Posterior vena cava (tissue), 2 donors: ENCODE measurements at regions not wholly inside any gene's neighbourhood (a gene's known extent, or its start where the extent isn't known, plus 50 kb on each side); places are given as distances from the start of the nearest gene placed in this dataset.
"Not testable (repeated sequence)": the region's sequence is repeated elsewhere in the genome, so short reads cannot be mapped to it uniquely, and the experiment has no call there.

Experiments
- DNase-seq: peaks from one replicate; pipeline ENCODE4 v3.0.0-alpha.2; 2020; ENCODE audit warnings: low spot score
- intact Hi-C, 2 donors: fragments of 100-400 bp; cut with DNase I; formaldehyde crosslinking; loops; one replicate each; pipeline versions ENCODE4 v1.14.1 to v1.14.2; 2022 to 2023
- donor health status: DM: yes; HTN: yes; CAD: no.
- donor health status: DM: yes; HTN: yes; CAD: no.

GRCh38 chr16:85528528-85529387 is 84.4 kb upstream of the GSE1 start:
- DNase-seq = no peak

GRCh38 chr16:85529489-85530369 is 83.4 kb upstream of the GSE1 start:
- intact Hi-C loops = no loop called here
- no peak for DNase-seq

More at GRCh38 chr16:85528528-85529387, 84.4 kb upstream of the GSE1 start:
- intact Hi-C loops = no loop called here

- DNase-seq = no peak
- intact Hi-C loops = no loop called here
These were observed 82.8 kb upstream of the GSE1 start for GRCh38 chr16:85530370-85530739.

GRCh38 chr16:85531516-85531915 is 81.6 kb upstream of the GSE1 start:
- intact Hi-C loops = loop anchor here in 1 of 2 donors (1.0 kb wide), 1 partner anchor 34 kb away; no protein-coding TSS in a partner anchor
- DNase-seq = no peak

GRCh38 chr16:85532147-85532546 is 81.0 kb upstream of the GSE1 start:
- DNase-seq = no peak
- intact Hi-C loops = no loop called here

- DNase-seq, intact Hi-C loops: not testable (repeated sequence)
These were observed 79.5 kb upstream of the GSE1 start for GRCh38 chr16:85533593-85533992.

- intact Hi-C loops = no loop called here
- no peak for DNase-seq
These were observed 78.4 kb upstream of the GSE1 start for GRCh38 chr16:85534536-85535351.

GRCh38 chr16:85535352-85536072 is 77.6 kb upstream of the GSE1 start:
- intact Hi-C loops = no loop called here
- DNase-seq = no peak

GRCh38 chr16:85536073-85536410 is 77.1 kb upstream of the GSE1 start:
- intact Hi-C loops = no loop called here
- DNase-seq = no peak

GRCh38 chr16:85536411-85537330 is 76.5 kb upstream of the GSE1 start:
- DNase-seq = no peak
- intact Hi-C loops = no loop called here

- no peak for DNase-seq
- intact Hi-C loops = no loop called here
These were observed 75.8 kb upstream of the GSE1 start for GRCh38 chr16:85537331-85537788.

GRCh38 chr16:85537795-85538401 is 75.2 kb upstream of the GSE1 start:
- intact Hi-C loops = no loop called here
- DNase-seq = no peak

- intact Hi-C loops = no loop called here
- DNase-seq = no peak
These were observed 74.0 kb upstream of the GSE1 start for GRCh38 chr16:85539084-85539483.

GRCh38 chr16:85539629-85540291 is 73.4 kb upstream of the GSE1 start:
- DNase-seq = no peak
- intact Hi-C loops = no loop called here

- intact Hi-C loops = no loop called here
- DNase-seq = no peak
These were observed 71.9 kb upstream of the GSE1 start for GRCh38 chr16:85541181-85541580.

- DNase-seq = no peak
- intact Hi-C loops = no loop called here
These were observed 71.5 kb upstream of the GSE1 start for GRCh38 chr16:85541619-85541979.
